Erythroblast (primary cell): ENCODE measurements at regions not wholly inside any gene's neighbourhood (a gene's known extent, or its start where the extent isn't known, plus 50 kb on each side); places are given as distances from the start of the nearest gene placed in this dataset.

Experiments
- GATA1 ChIP-seq: IDR thresholded peaks from 2 replicates; pipeline ENCODE4 v1.6.1; 2011; ENCODE audit warnings: low read depth, mild to moderate bottlenecking, control low read depth, low read length, moderate library complexity
- POLR2A ChIP-seq: IDR thresholded peaks from 2 replicates; pipeline ENCODE4 v1.6.1; 2011; ENCODE audit warnings: mild to moderate bottlenecking, low read length

DNA sequence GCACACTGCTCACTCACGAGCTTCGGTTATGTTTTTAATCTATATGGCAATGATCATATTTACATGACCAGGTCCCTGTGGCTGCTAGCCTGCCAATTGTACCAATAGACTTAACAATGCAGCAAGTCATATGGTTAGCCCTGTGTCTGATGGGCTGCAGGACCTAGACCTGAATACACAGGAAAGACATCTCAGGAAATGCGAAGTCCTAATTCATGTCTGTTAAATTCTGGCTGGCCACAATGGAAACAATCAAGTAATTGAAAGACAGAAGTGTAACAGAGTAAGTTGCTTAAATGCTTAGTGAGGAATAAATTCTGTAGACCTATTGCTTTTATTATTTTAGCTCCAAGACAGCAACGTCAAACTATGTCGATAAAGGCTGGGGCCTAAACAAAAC lies 112.4 kb upstream of the FZD8 start:
- TF ChIP-seq POLR2A (no peak), GATA1 (no peak)
